Suprapubic skin (tissue), 4 donors: ENCODE measurements at regions not wholly inside any gene's neighbourhood (a gene's known extent, or its start where the extent isn't known, plus 50 kb on each side); places are given as distances from the start of the nearest gene placed in this dataset.

Source experiments
- CTCF ChIP-seq, 2 donors: fragments of 200-600 bp in 1 of 2; fragments of 450-650 bp in 1 of 2; sonication (generic) in 1 of 2; IDR thresholded peaks; one replicate each; pipeline ENCODE4 v1.5.1; 2016 to 2019; ENCODE audit warnings: antibody characterized with exemption in 2 of 2, mild to moderate bottlenecking in 1 of 2, moderate library complexity in 1 of 2
- EP300 ChIP-seq: sonication (generic); formaldehyde crosslinking; IDR thresholded peaks from one replicate; pipeline ENCODE4 v1.6.1; 2017; ENCODE audit warnings: antibody characterized with exemption
- POLR2A ChIP-seq, 2 donors: fragments of 450-650 bp; IDR thresholded peaks; one replicate each; pipeline ENCODE4 v1.6.1; 2017; ENCODE audit warnings: antibody characterized with exemption in 2 of 2, mild to moderate bottlenecking in 2 of 2, moderate library complexity in 2 of 2
- POLR2AphosphoS5 ChIP-seq, 3 donors: sonication (generic); formaldehyde crosslinking; IDR thresholded peaks; one replicate each; pipeline ENCODE4 v1.6.1; 2017; ENCODE audit warnings: antibody characterized with exemption in 3 of 3

GRCh38 chr1:8204826-8205225 lies 113.1 kb upstream of the SLC45A1 start:
- TF ChIP-seq CTCF (IDR thresholded peaks at IDR 0.05) (no peak), POLR2A (IDR thresholded peaks at IDR 0.05) (no peak), EP300 (no peak), POLR2AphosphoS5 (IDR thresholded peaks at IDR 0.05) (no peak)
